Stimulated activated naive B cell treated with anti-CD40 and anti-IgM and Interleukin-4, amounts not matched to agents 10 μg/mL and 1 μg/mL and 100 μg/mL, for 72 hours (primary cell): ENCODE measurements at regions not wholly inside any gene's neighbourhood (a gene's known extent, or its start where the extent isn't known, plus 50 kb on each side); places are given as distances from the start of the nearest gene placed in this dataset.

ENCODE experiments used
- ATAC-seq, 2 donors: fragments of 150-1000 bp; cut with Tn5 transposase; replicated peaks; 2 replicates each; pipeline ENCODE4 v1.10.0; 2021; ENCODE audit warnings: moderate library complexity in 1 of 2
- DNase-seq: peaks from one replicate; pipeline ENCODE4 v3.0.0; 2021
- H3K27ac Mint-ChIP-seq: one replicate; pipeline ENCODE4 v1.8.0; 2022; ENCODE audit warnings: mild to moderate bottlenecking, mixed read lengths
- H3K27me3 Mint-ChIP-seq, 2 donors: one replicate each; pipeline ENCODE4 v1.8.0; 2022; ENCODE audit warnings: mixed read lengths in 2 of 2
- H3K36me3 Mint-ChIP-seq, 2 donors: one replicate each; pipeline ENCODE4 v1.8.0; 2022; ENCODE audit warnings: mixed read lengths in 2 of 2, mild to moderate bottlenecking in 1 of 2
- H3K4me1 Mint-ChIP-seq, 2 donors: one replicate each; pipeline ENCODE4 v1.8.0; 2022; ENCODE audit warnings: mixed read lengths in 2 of 2, mild to moderate bottlenecking in 1 of 2
- H3K4me3 Mint-ChIP-seq, 2 donors: one replicate each; pipeline ENCODE4 v1.8.0; 2022; ENCODE audit warnings: mild to moderate bottlenecking in 2 of 2, mixed read lengths in 2 of 2, moderate library complexity in 1 of 2
- H3K9me3 Mint-ChIP-seq, 2 donors: one replicate each; pipeline ENCODE4 v1.8.0; 2022; ENCODE audit warnings: mixed read lengths in 2 of 2, mild to moderate bottlenecking in 1 of 2

DNA sequence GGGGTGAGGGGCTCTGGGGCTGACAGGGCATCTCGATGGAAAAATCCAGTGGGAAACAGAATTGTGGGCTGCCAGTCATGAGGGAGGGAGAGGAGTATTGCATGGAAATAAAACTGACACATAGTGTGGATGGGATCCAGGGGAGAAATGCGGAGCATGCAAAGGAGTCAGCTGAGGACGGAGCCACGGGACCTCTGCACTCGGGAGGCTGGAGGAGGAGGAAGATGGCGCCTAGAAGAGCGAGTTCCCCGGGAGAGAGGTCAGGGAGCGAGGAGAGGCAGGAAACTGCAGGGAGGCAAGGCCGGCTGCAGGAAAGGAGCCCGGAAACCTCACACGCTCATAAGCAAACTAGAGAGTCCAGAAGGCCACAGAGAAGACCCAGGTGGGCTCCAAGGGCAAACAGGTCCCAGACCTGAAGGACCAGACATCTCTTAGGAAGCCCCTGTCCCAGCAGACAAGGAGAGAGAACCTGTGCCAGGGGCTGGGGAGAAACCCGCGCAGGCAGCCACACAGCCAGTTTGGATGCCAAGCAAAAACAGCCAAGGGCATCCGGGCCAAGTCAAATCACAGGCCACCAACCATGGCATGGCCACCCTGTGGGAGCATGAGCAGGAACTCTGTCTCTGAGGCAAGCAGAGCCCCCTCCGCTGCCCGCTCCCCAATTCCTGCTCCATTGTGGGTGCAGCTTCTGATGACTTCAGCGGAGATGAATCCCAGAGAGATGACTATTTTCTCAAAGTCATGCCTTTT is 218.8 kb upstream of the ID2 start:
- Mint-ChIP-seq H3K27ac (no peak overlapping the region), H3K4me3 (no peak overlapping the region)

GRCh38 chr2:8465560-8465959 is 216.3 kb upstream of the ID2 start:
- Mint-ChIP-seq H3K27me3 (peaks cover 78 to 83% of the 10 kb centered on the region in 2 donors), H3K4me3 (no peak overlapping the region), H3K4me1 (peaks cover 8 to 12% of the 10 kb centered on the region in 2 donors), H3K36me3 (peaks cover 0 to 8% of the 10 kb centered on the region in 2 donors), H3K9me3 (peaks cover 6 to 10% of the 10 kb centered on the region in 2 donors), H3K27ac (no peak overlapping the region)
- ATAC-seq (no peak), DNase-seq (no peak)

More for the DNA sequence above, 218.8 kb upstream of the ID2 start:
- peaks cover 0 to 3% of the 10 kb centered on the region in 2 donors for H3K36me3 Mint-ChIP-seq
- ATAC-seq (no peak), DNase-seq (no peak)
- peaks cover 0 to 2% of the 10 kb centered on the region in 2 donors for H3K4me1 Mint-ChIP-seq
- peaks cover 80 to 85% of the 10 kb centered on the region in 2 donors for H3K27me3 Mint-ChIP-seq
- peaks cover 3 to 10% of the 10 kb centered on the region in 2 donors for H3K9me3 Mint-ChIP-seq

GRCh38 chr2:8469709-8470493 is 212.0 kb upstream of the ID2 start:
- Mint-ChIP-seq H3K27ac (peak overlapping the region; percentile 31), H3K27me3 (peaks cover 68 to 78% of the 10 kb centered on the region in 2 donors), H3K4me1 (peaks cover 29 to 48% of the 10 kb centered on the region in 2 donors), H3K36me3 (peaks cover 4 to 18% of the 10 kb centered on the region in 2 donors), H3K4me3 (no peak overlapping the region), H3K9me3 (peaks cover 8 to 15% of the 10 kb centered on the region in 2 donors)
- DNase-seq (no peak), ATAC-seq (no peak)

- H3K4me1 Mint-ChIP-seq = peaks cover 47 to 74% of the 10 kb centered on the region in 2 donors
- H3K4me3 Mint-ChIP-seq = peak overlapping the region in 1 of 2 donors; percentile 4
- peak overlapping the region; percentile 85 for H3K27ac Mint-ChIP-seq
- ATAC-seq (no peak), DNase-seq (no peak)
- H3K27me3 Mint-ChIP-seq = peaks cover 48 to 57% of the 10 kb centered on the region in 2 donors
- H3K9me3 Mint-ChIP-seq = peaks cover 5 to 9% of the 10 kb centered on the region in 2 donors
- H3K36me3 Mint-ChIP-seq = peaks cover 4 to 15% of the 10 kb centered on the region in 2 donors
These were observed 209.1 kb upstream of the ID2 start for GRCh38 chr2:8472545-8473323.

DNA sequence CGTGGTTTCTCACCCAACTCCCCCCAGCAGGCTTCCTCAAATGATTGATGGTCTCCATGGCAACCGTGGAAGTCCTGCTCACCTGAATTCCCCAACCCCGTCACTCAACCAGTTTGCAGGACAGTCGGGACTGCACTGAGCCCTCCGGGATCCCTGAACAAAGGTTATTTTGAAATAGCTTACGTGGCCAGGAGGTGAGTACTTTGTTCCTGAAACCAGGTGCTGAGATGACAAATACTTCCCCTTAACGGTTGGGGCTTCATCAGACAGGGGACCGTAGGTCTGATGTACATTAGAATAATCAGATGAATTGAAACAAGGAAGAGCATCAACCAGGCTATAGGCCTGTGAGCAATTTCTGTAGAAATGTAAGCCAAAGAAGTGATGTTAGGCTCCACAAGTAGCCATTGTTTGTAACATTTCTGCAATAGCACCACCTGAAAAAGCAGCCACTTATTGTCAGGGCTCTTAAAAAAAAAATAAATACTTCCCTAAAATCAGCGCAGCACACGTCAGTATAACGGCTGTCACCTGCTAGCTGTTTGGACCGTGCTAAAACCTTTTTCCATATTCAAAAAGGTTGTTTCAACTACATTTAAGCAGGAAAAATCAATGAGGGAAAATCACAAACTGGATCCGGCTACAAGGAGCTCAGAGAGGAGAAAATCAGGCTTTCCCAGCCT is 206.4 kb upstream of the ID2 start:
- peak; percentile 86 to 88 for ATAC-seq
- Mint-ChIP-seq H3K27me3 (peaks cover 31 to 42% of the 10 kb centered on the region in 2 donors), H3K9me3 (peaks cover 2 to 5% of the 10 kb centered on the region in 2 donors), H3K4me3 (peak overlapping the region; percentile 29 to 69), H3K27ac (peak overlapping the region; percentile 97), H3K36me3 (peaks cover 4 to 13% of the 10 kb centered on the region in 2 donors), H3K4me1 (peaks cover 61 to 90% of the 10 kb centered on the region in 2 donors)
- peak; percentile 86 for DNase-seq

DNA sequence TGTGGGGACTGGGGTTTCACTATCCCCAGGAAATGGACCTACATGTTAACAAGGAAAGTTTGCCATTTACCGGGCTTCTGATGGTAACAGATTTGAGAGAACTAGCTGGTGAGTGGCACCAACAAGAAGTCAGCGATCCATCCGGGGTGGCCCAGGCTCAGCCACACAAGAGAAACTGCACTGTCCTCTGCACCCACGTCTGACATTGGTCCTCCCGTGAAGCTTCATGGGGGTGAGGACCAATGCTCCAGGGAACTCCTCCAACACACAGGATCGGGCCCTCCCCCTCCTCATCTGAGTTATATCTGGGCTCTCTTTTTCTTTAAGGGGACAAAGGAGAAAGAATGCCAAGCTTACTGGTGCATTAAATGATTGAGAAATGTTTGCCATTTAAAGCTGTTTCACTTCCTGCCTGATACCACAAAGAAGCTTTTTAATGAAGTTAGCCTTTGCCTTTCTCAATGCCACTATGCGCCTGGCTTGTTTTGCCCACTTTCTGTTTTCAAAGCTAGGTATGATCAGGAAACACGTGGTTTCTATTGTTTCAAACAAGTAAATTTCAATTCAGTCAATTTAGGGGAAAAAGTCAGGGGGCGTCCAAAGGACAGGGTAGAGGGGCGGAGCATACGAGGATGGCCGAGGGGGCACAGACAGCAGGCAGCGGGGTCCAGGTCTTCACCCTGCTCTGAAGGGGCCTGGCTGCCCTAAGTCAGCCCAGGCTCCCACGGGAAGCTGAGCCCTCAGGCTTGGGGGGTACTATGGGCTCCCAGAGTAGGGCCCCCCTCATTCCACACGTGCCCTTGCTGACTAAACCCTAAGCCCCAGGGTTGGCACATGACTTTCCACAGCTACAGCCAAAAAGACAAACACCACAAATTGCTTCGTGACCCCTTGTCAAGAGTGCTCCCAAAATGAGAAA is 204.0 kb upstream of the ID2 start:
- Mint-ChIP-seq H3K36me3 (peaks cover under 1 to 6% of the 10 kb centered on the region in 2 donors), H3K27me3 (peaks cover 22 to 29% of the 10 kb centered on the region in 2 donors), H3K27ac (peak overlapping the region; percentile 94), H3K4me3 (peak overlapping the region; percentile 57 to 77), H3K9me3 (no peaks in the 10 kb centered on the region), H3K4me1 (peaks cover 68 to 96% of the 10 kb centered on the region in 2 donors)
- peak; percentile 67 for DNase-seq
- ATAC-seq = peak; percentile 49 to 58

- DNase-seq = no peak
- H3K36me3 Mint-ChIP-seq = peaks cover 0 to 11% of the 10 kb centered on the region in 2 donors
- peak overlapping the region; percentile 94 for H3K27ac Mint-ChIP-seq
- ATAC-seq = no peak
- H3K4me1 Mint-ChIP-seq = peaks cover 69 to 96% of the 10 kb centered on the region in 2 donors
- H3K27me3 Mint-ChIP-seq = peaks cover 26 to 29% of the 10 kb centered on the region in 2 donors
- H3K4me3 Mint-ChIP-seq = no peak overlapping the region
- peaks cover 0 to 4% of the 10 kb centered on the region in 2 donors for H3K9me3 Mint-ChIP-seq
These were observed 203.4 kb upstream of the ID2 start for GRCh38 chr2:8478471-8478793.

GRCh38 chr2:8479298-8479697 is 202.6 kb upstream of the ID2 start:
- Mint-ChIP-seq H3K9me3 (peaks cover 0 to 4% of the 10 kb centered on the region in 2 donors), H3K27ac (no peak overlapping the region), H3K36me3 (peaks cover 0 to 11% of the 10 kb centered on the region in 2 donors), H3K4me3 (no peak overlapping the region), H3K4me1 (peaks cover 68 to 90% of the 10 kb centered on the region in 2 donors), H3K27me3 (peaks cover 22 to 26% of the 10 kb centered on the region in 2 donors)
- ATAC-seq (no peak), DNase-seq (no peak)

DNA sequence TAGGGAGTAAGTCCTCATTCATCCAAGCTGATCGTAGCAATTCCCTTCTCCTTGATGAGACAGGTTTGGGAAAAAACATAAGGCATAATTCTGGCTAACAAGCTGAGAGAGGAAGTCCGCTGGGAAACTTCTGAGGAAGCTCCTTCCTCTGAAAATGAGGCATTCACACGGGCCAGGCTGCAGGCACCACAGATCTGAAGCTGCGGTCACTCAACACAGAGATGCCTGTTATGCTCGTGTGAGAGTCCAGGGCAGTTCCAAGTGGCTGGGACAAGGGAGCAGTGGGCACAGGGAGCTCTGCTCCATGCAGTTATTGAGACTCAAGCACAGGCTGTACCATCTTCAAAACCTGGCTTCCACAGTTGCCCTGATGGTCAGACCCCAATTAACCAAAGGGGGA is 200.9 kb upstream of the ID2 start:
- peaks cover 26 to 31% of the 10 kb centered on the region in 2 donors for H3K27me3 Mint-ChIP-seq
- peaks cover 0 to 11% of the 10 kb centered on the region in 2 donors for H3K36me3 Mint-ChIP-seq
- no peak overlapping the region for H3K27ac Mint-ChIP-seq
- H3K4me1 Mint-ChIP-seq = peaks cover 64 to 85% of the 10 kb centered on the region in 2 donors
- H3K9me3 Mint-ChIP-seq = peaks cover 0 to 4% of the 10 kb centered on the region in 2 donors
- peak overlapping the region in 1 of 2 donors; percentile 50 for H3K4me3 Mint-ChIP-seq
- DNase-seq (no peak), ATAC-seq (no peak)

GRCh38 chr2:8481463-8482009 is 200.3 kb upstream of the ID2 start:
- peak; percentile 67 to 72 for ATAC-seq
- Mint-ChIP-seq H3K4me3 (peak overlapping the region; percentile 29 to 50), H3K36me3 (peaks cover 1 to 13% of the 10 kb centered on the region in 2 donors), H3K27ac (no peak overlapping the region), H3K9me3 (peaks cover 0 to 4% of the 10 kb centered on the region in 2 donors), H3K4me1 (peaks cover 64 to 85% of the 10 kb centered on the region in 2 donors), H3K27me3 (peaks cover 30 to 37% of the 10 kb centered on the region in 2 donors)
- DNase-seq = peak; percentile 56

DNA sequence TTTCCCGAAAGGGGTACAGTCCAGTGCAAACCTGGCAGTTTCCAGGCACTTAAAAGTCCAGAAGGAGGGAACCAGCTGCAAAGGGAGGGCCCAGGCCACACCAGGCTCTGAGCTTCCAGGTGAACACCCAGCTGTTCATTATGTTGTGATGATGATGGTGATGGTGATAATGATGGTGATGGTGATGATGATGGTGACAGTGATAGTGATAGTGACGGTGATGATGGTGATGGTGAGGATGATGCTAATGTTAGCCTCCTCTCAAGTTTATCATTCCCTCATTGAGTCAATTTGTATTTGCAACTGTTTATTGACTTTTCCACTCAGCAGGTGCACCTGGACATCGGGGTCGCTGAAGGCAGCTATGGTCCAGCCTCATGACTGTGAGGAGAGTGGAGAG is 199.4 kb upstream of the ID2 start:
- H3K27me3 Mint-ChIP-seq = peaks cover 38 to 39% of the 10 kb centered on the region in 2 donors
- DNase-seq = no peak

GRCh38 chr2:8484502-8485283 is 197.2 kb upstream of the ID2 start:
- Mint-ChIP-seq H3K36me3 (peaks cover 7 to 15% of the 10 kb centered on the region in 2 donors), H3K4me1 (peaks cover 68 to 85% of the 10 kb centered on the region in 2 donors), H3K27me3 (peaks cover 47% of the 10 kb centered on the region in 2 donors), H3K9me3 (peaks cover 3 to 6% of the 10 kb centered on the region in 2 donors), H3K27ac (no peak overlapping the region), H3K4me3 (no peak overlapping the region)
- ATAC-seq = no peak
- no peak for DNase-seq

More for the DNA sequence above, 199.4 kb upstream of the ID2 start:
- Mint-ChIP-seq H3K36me3 (peaks cover 4 to 15% of the 10 kb centered on the region in 2 donors), H3K27ac (peak overlapping the region; percentile 0), H3K4me3 (no peak overlapping the region), H3K4me1 (peaks cover 65 to 87% of the 10 kb centered on the region in 2 donors), H3K9me3 (peaks cover 0 to 4% of the 10 kb centered on the region in 2 donors)
- no peak for ATAC-seq
